IMR-90 (cell line): ENCODE measurements at regions not wholly inside any gene's neighbourhood (a gene's known extent, or its start where the extent isn't known, plus 50 kb on each side); places are given as distances from the start of the nearest gene placed in this dataset.

Source experiments
- CEBPB ChIP-seq: IDR thresholded peaks from 2 replicates; pipeline ENCODE4 v1.6.1; 2012; ENCODE audit warnings: low read depth, low read length, improper control_type of control experiment
- CTCF ChIP-seq: conservative IDR thresholded peaks from 2 replicates; pipeline ENCODE4 v1.5.1; 2012; ENCODE audit warnings: mild to moderate bottlenecking, low read depth, low read length, improper control_type of control experiment
- MAFK ChIP-seq: IDR thresholded peaks from 2 replicates; pipeline ENCODE4 v1.6.1; 2012; ENCODE audit warnings: low read depth, low read length, improper control_type of control experiment
- MAZ ChIP-seq: IDR thresholded peaks from 2 replicates; pipeline ENCODE4 v1.6.1; 2012; ENCODE audit warnings: low read depth, mild to moderate bottlenecking, low read length, improper control_type of control experiment, moderate library complexity, borderline replicate concordance
- MXI1 ChIP-seq: IDR thresholded peaks from 2 replicates; pipeline ENCODE4 v1.6.1; 2012; ENCODE audit warnings: low read depth, mild to moderate bottlenecking, low read length, moderate library complexity, borderline replicate concordance
- POLR2A ChIP-seq: IDR thresholded peaks from 2 replicates; pipeline ENCODE4 v1.6.1; 2012; ENCODE audit warnings: mild to moderate bottlenecking, low read depth, low read length
- RFX5 ChIP-seq: IDR thresholded peaks from 2 replicates; pipeline ENCODE4 v1.8.0; 2012; ENCODE audit warnings: low read depth, mild to moderate bottlenecking, low read length, moderate library complexity
- SMC3 ChIP-seq: fragments of 150-350 bp; IDR thresholded peaks from 2 replicates; pipeline ENCODE4 v1.6.1; 2016; ENCODE audit warnings: low read depth, mild to moderate bottlenecking, antibody characterized with exemption, low read length, moderate library complexity

GRCh38 chr5:42242881-42243485 is 180.3 kb upstream of the GHR start:
- TF ChIP-seq CTCF (no peak), RFX5 (no peak), POLR2A (no peak), SMC3 (no peak), MXI1 (no peak), MAFK (no peak), MAZ (no peak), CEBPB (no peak)
